Choroid plexus epithelial cell (primary cell): ENCODE measurements at regions not wholly inside any gene's neighbourhood (a gene's known extent, or its start where the extent isn't known, plus 50 kb on each side); places are given as distances from the start of the nearest gene placed in this dataset.
A peak's percentile ranks its signal among the peaks of the same experiment; 100 is the strongest.

Experiments
- DNase-seq: peaks from one replicate; pipeline ENCODE4 v3.0.0-alpha.2; 2010; ENCODE audit warnings: low read depth
- H3K4me3 ChIP-seq: 2 replicates; pipeline ENCODE4 v1.5.1; 2011; ENCODE audit warnings: low read depth, mild to moderate bottlenecking, control low read depth, low read length, moderate library complexity
- CTCF ChIP-seq: conservative IDR thresholded peaks from 2 replicates; pipeline ENCODE4 v1.5.1; 2011; ENCODE audit warnings: low read depth, mild to moderate bottlenecking, control low read depth, inconsistent platforms, low read length, moderate library complexity

- no peak for TF ChIP-seq CTCF
- peak; percentile 89 for DNase-seq
- H3K4me3 ChIP-seq, result no peak overlapping the region
These were observed 96.5 kb upstream of the ERCC6L2 start for GRCh38 chr9:95778957-95779356.

GRCh38 chr9:95777136-95777535 is 98.4 kb upstream of the ERCC6L2 start:
- H3K4me3 ChIP-seq, result no peak overlapping the region
- DNase-seq, result no peak
- TF ChIP-seq CTCF, result no peak

GRCh38 chr9:95776176-95776575 is 99.3 kb upstream of the ERCC6L2 start:
- DNase-seq, result no peak
- no peak for TF ChIP-seq CTCF
- no peak overlapping the region for H3K4me3 ChIP-seq

GRCh38 chr9:95775191-95775590 is 100.3 kb upstream of the ERCC6L2 start:
- no peak overlapping the region for H3K4me3 ChIP-seq
- no peak for TF ChIP-seq CTCF
- DNase-seq, result no peak

- H3K4me3 ChIP-seq, result no peak overlapping the region
- peak; percentile 54 for DNase-seq
- no peak for TF ChIP-seq CTCF
These were observed 102.5 kb upstream of the ERCC6L2 start for GRCh38 chr9:95773053-95773418.

GRCh38 chr9:95772320-95773052 is 103.0 kb upstream of the ERCC6L2 start:
- H3K4me3 ChIP-seq, result no peak overlapping the region
- DNase-seq, result peak; percentile 63

More at GRCh38 chr9:95772320-95773052, 103.0 kb upstream of the ERCC6L2 start:
- peak; percentile 27 for TF ChIP-seq CTCF
